A549 (cell line): ENCODE measurements at regions not wholly inside any gene's neighbourhood (a gene's known extent, or its start where the extent isn't known, plus 50 kb on each side); places are given as distances from the start of the nearest gene placed in this dataset.

Source experiments
- CHD4 ChIP-seq: fragments of 200-600 bp; sonication (generic); IDR thresholded peaks from 2 replicates; pipeline ENCODE4 v1.6.1; 2016; ENCODE audit warnings: antibody characterized with exemption, mild to moderate bottlenecking, borderline replicate concordance
- HMGXB4 ChIP-seq: fragments of 250-450 bp; sonication (Bioruptor Pico); IDR thresholded peaks from 2 replicates; pipeline ENCODE4 v1.5.0; 2021; ENCODE audit warnings: mild to moderate bottlenecking, moderate library complexity, borderline replicate concordance
- JUN ChIP-seq, 2 experiments: fragments of >200 bp; sonication (Bioruptor Twin); formaldehyde crosslinking; IDR thresholded peaks; 2 replicates in 1 of 2; 3 replicates in 1 of 2; pipeline ENCODE4 v1.6.1; 2016 to 2017
- JUNB ChIP-seq: fragments of >200 bp; sonication (Bioruptor Twin); formaldehyde crosslinking; IDR thresholded peaks from 2 replicates; pipeline ENCODE4 v1.6.1; 2016
- POLR2A ChIP-seq: IDR thresholded peaks from 2 replicates; pipeline ENCODE4 v1.6.1; 2012; ENCODE audit warnings: mild to moderate bottlenecking, low read length
- ZFP36 ChIP-seq: fragments of 450-650 bp; IDR thresholded peaks from 2 replicates; pipeline ENCODE4 v1.6.1; 2014; ENCODE audit warnings: borderline replicate concordance; ENCODE audit not compliant: partially characterized antibody
- TF ChIP-seq, protein P1 (sequence below): fragments of >200 bp; sonication (Bioruptor Twin); formaldehyde crosslinking; IDR thresholded peaks from 3 replicates; pipeline ENCODE4 v1.5.1; 2016
- TF ChIP-seq, protein P2 (sequence below): IDR thresholded peaks from 2 replicates; pipeline ENCODE4 v1.6.1; 2012; ENCODE audit warnings: low read depth, borderline replicate concordance

- no peak for TF ChIP-seq ZFP36
- TF ChIP-seq JUNB: no peak
- TF ChIP-seq, protein P1, sequence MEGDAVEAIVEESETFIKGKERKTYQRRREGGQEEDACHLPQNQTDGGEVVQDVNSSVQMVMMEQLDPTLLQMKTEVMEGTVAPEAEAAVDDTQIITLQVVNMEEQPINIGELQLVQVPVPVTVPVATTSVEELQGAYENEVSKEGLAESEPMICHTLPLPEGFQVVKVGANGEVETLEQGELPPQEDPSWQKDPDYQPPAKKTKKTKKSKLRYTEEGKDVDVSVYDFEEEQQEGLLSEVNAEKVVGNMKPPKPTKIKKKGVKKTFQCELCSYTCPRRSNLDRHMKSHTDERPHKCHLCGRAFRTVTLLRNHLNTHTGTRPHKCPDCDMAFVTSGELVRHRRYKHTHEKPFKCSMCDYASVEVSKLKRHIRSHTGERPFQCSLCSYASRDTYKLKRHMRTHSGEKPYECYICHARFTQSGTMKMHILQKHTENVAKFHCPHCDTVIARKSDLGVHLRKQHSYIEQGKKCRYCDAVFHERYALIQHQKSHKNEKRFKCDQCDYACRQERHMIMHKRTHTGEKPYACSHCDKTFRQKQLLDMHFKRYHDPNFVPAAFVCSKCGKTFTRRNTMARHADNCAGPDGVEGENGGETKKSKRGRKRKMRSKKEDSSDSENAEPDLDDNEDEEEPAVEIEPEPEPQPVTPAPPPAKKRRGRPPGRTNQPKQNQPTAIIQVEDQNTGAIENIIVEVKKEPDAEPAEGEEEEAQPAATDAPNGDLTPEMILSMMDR: no peak
- TF ChIP-seq, protein P2, sequence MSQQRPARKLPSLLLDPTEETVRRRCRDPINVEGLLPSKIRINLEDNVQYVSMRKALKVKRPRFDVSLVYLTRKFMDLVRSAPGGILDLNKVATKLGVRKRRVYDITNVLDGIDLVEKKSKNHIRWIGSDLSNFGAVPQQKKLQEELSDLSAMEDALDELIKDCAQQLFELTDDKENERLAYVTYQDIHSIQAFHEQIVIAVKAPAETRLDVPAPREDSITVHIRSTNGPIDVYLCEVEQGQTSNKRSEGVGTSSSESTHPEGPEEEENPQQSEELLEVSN: no peak
- TF ChIP-seq POLR2A: no peak
- no peak for TF ChIP-seq CHD4
- TF ChIP-seq HMGXB4 (CRISPR knock-in tag): no peak
- no peak for TF ChIP-seq JUN (IDR thresholded peaks at IDR 0.05)
Observed at GRCh38 chr12:87491598-87491997, 537.6 kb downstream of the C12orf50 start.
